HepG2 (cell line): ENCODE measurements at regions not wholly inside any gene's neighbourhood (a gene's known extent, or its start where the extent isn't known, plus 50 kb on each side); places are given as distances from the start of the nearest gene placed in this dataset.

Experiments used
- ATAC-seq: fragments of 200-7000 bp; cut with Tn5 transposase; 3 replicates; pipeline ENCODE4 v1.9.1; 2020; ENCODE audit warnings: mild to moderate bottlenecking, moderate library complexity
- BruUV-seq: library from RNA; stranded (reverse); fragments of 400-500 nt; replicated peaks from 2 replicates; lab custom pipeline; 2021; lab: Mats Ljungman, UMichigan
- CTCF ChIA-PET: fragments of 300-600 bp; formaldehyde crosslinking; extraction: SDS; loops from one replicate; lab custom pipeline; 2021; ENCODE audit warnings: low total read pairs, inconsistent platforms, low intra/inter-chr PET ratio; lab: Yijun Ruan, JAX
- POLR2A ChIA-PET: fragments of 350-600 bp; sonication (Branson Sonifier 250); formaldehyde crosslinking; loops from one replicate; lab custom pipeline; 2020; ENCODE audit warnings: antibody characterized with exemption, inconsistent platforms; lab: Yijun Ruan, JAX
- DNase-seq: peaks from one replicate; pipeline ENCODE4 v3.0.0-alpha.2; 2015; ENCODE audit warnings: low spot score
- FAIRE-seq: peaks from 3 replicates; lab custom pipeline; 2011; peaks lifted over from hg19 to GRCh38; lab: Jason Lieb, UNC
- H2AFZ ChIP-seq: one replicate; pipeline ENCODE4 v1.6.1; 2011; ENCODE audit warnings: low read length, inconsistent platforms
- H3K27ac ChIP-seq: fragments of 300-600 bp; 3 replicates; pipeline ENCODE4 v1.8.0; 2011; ENCODE audit warnings: mixed run types, mild to moderate bottlenecking, mixed read lengths, low read length, inconsistent platforms; ENCODE audit not compliant: insufficient read depth; ENCODE audit errors: extremely low read length
- H3K27me3 ChIP-seq, 2 experiments: fragments of 200-600 bp in 1 of 2; 2 replicates in 1 of 2; 3 replicates in 1 of 2; pipeline versions ENCODE4 v1.6.0 to v1.8.0; 2011; ENCODE audit warnings: low read length in 2 of 2, mild to moderate bottlenecking in 2 of 2, moderate library complexity in 2 of 2, inconsistent platforms in 1 of 2; ENCODE audit not compliant: insufficient read depth in 2 of 2, control insufficient read depth in 1 of 2
- H3K36me3 ChIP-seq, 2 experiments: fragments of 200-600 bp in 1 of 2; replicated peaks in 1 of 2; 2 replicates in 1 of 2; 3 replicates in 1 of 2; pipeline versions ENCODE4 v1.5.1 to v1.8.0; 2011; ENCODE audit warnings: low read length in 2 of 2, inconsistent platforms in 1 of 2; ENCODE audit not compliant: insufficient read depth in 2 of 2, control insufficient read depth in 1 of 2
- H3K4me1 ChIP-seq: 2 replicates; pipeline ENCODE4 v1.5.1; 2012; ENCODE audit warnings: low read length, inconsistent platforms; ENCODE audit not compliant: insufficient read depth
- H3K4me2 ChIP-seq: 2 replicates; pipeline ENCODE4 v1.6.0; 2011; ENCODE audit warnings: low read depth, low read length, inconsistent platforms
- H3K4me3 ChIP-seq, 3 experiments: fragments of 200-600 bp in 1 of 3; sonication (generic), shearing (Covaris generic) in 1 of 3; replicated peaks in 1 of 3; 2 replicates each; pipeline ENCODE4 v1.5.1; 2011 to 2016; ENCODE audit warnings: low read length in 3 of 3, inconsistent platforms in 2 of 3, low read depth in 2 of 3, mild to moderate bottlenecking in 2 of 3, control low read depth in 1 of 3, mixed read lengths in 1 of 3; ENCODE audit not compliant: insufficient read depth in 1 of 3
- H3K79me2 ChIP-seq: one replicate; pipeline ENCODE4 v1.6.1; 2011; ENCODE audit warnings: low read length, inconsistent platforms; ENCODE audit not compliant: insufficient read depth
- H3K9ac ChIP-seq: 2 replicates; pipeline ENCODE4 v1.6.0; 2011; ENCODE audit warnings: mild to moderate bottlenecking, low read depth, low read length, inconsistent platforms; ENCODE audit not compliant: insufficient read depth
- H3K9me3 ChIP-seq: 2 replicates; pipeline ENCODE4 v1.5.1; 2012; ENCODE audit warnings: mild to moderate bottlenecking, low read length
- H4K20me1 ChIP-seq: 2 replicates; pipeline ENCODE4 v1.6.0; 2011; ENCODE audit warnings: inconsistent platforms, mild to moderate bottlenecking, low read length, moderate library complexity; ENCODE audit not compliant: insufficient read depth
- GFI1 ChIP-seq: sonication (generic); formaldehyde crosslinking; IDR thresholded peaks from 2 replicates; pipeline ENCODE4 v1.5.0; 2020; ENCODE audit warnings: missing genetic modification reagents, mild to moderate bottlenecking, borderline replicate concordance
- GPBP1L1 ChIP-seq: sonication (generic); formaldehyde crosslinking; IDR thresholded peaks from 2 replicates; pipeline ENCODE4 v1.5.0; 2020; ENCODE audit warnings: mild to moderate bottlenecking, missing genetic modification reagents
- GTF2F1 ChIP-seq: fragments of 150-350 bp; IDR thresholded peaks from 2 replicates; pipeline ENCODE4 v1.6.1; 2014; ENCODE audit warnings: low read length
- ZXDC ChIP-seq: sonication (generic); formaldehyde crosslinking; IDR thresholded peaks from 2 replicates; pipeline ENCODE4 v1.5.0; 2020; ENCODE audit warnings: mild to moderate bottlenecking, missing genetic modification reagents
- WGBS: methylation state at CpG from one replicate; pipeline ENCODE4 v1.1.6; 2017; ENCODE audit warnings: low lambda C conversion rate; 5-methylcytosine and 5-hydroxymethylcytosine counted together
- in situ Hi-C: cut with HindIII; loops from 2 replicates; pipeline ENCODE4 v1.10.0; 2017; ENCODE audit warnings: low pct_unique_long_range_greater_than_20kb; ENCODE audit not compliant: extremely low pct_ligation_motif_present
- intact Hi-C: fragments of 100-400 bp; cut with micrococcal nuclease; formaldehyde crosslinking; loops from one replicate; pipeline ENCODE4 v1.10.0; 2022; ENCODE audit not compliant: unreplicated experiment

- TF ChIP-seq GPBP1L1 (CRISPR knock-in tag) (no peak), GFI1 (no peak), GTF2F1 (no peak)
Observed at GRCh38 chr12:58616618-58617017, 303.7 kb downstream of the LRIG3 start (continued).

- no peak for TF ChIP-seq ZXDC (CRISPR knock-in tag)
Observed at GRCh38 chr12:58621126-58621525, 299.2 kb downstream of the LRIG3 start.

More at GRCh38 chr12:58621126-58621525, 299.2 kb downstream of the LRIG3 start:
- no peaks in the 10 kb centered on the region for H4K20me1 ChIP-seq
- H3K27ac ChIP-seq = no peak overlapping the region
- BruUV-seq = no TSS peak
- H3K4me3 ChIP-seq = no peak overlapping the region
- no peak overlapping the region for H3K4me2 ChIP-seq
- ChIA-PET CTCF (no interaction called here), POLR2A (no interaction called here)
- no peak overlapping the region for H2AFZ ChIP-seq
- WGBS = 49% methylated on average over 4 of the region's 5 CpGs
- no peaks in the 10 kb centered on the region for H3K9me3 ChIP-seq
- FAIRE-seq (no peak), ATAC-seq (no peak), DNase-seq (no peak)
- no peaks in the 10 kb centered on the region for H3K36me3 ChIP-seq
- H3K9ac ChIP-seq = no peak overlapping the region
- in situ Hi-C loops = no loop called here
- no peaks in the 10 kb centered on the region for H3K4me1 ChIP-seq
- H3K79me2 ChIP-seq = no peaks in the 10 kb centered on the region
- H3K27me3 ChIP-seq = no peaks in the 10 kb centered on the region; a peak in 1 of 5 replicates
- intact Hi-C loops = no loop called here
